DND-41 (cell line): ENCODE measurements at regions not wholly inside any gene's neighbourhood (a gene's known extent, or its start where the extent isn't known, plus 50 kb on each side); places are given as distances from the start of the nearest gene placed in this dataset.

Experiments used
- ATAC-seq: fragments of 200-7000 bp; cut with Tn5 transposase; 3 replicates; pipeline ENCODE4 v1.9.1; 2021; ENCODE audit warnings: low read depth; ENCODE audit not compliant: insufficient read depth
- DNase-seq: peaks from one replicate; pipeline ENCODE4 v3.0.0-alpha.2; 2020
- H2AFZ ChIP-seq: 2 replicates; pipeline ENCODE4 v1.6.0; 2012; ENCODE audit warnings: low read depth, low read length
- H3K27ac ChIP-seq: 2 replicates; pipeline ENCODE4 v1.5.1; 2012; ENCODE audit warnings: low read length, inconsistent platforms
- H3K27me3 ChIP-seq: fragments of 200-600 bp; sonication (generic); 2 replicates; pipeline ENCODE4 v1.6.0; 2012; ENCODE audit warnings: low read length, mild to moderate bottlenecking, inconsistent platforms; ENCODE audit not compliant: insufficient read depth, poor library complexity
- H3K36me3 ChIP-seq: 2 replicates; pipeline ENCODE4 v1.5.1; 2012; ENCODE audit warnings: low read length, inconsistent platforms; ENCODE audit not compliant: insufficient read depth
- H3K4me1 ChIP-seq: 2 replicates; pipeline ENCODE4 v1.5.1; 2012; ENCODE audit warnings: mild to moderate bottlenecking, low read length; ENCODE audit not compliant: insufficient read depth
- H3K4me2 ChIP-seq: 2 replicates; pipeline ENCODE4 v1.6.0; 2012; ENCODE audit warnings: mild to moderate bottlenecking, moderate library complexity, low read length, inconsistent platforms; ENCODE audit not compliant: insufficient read depth
- H3K4me3 ChIP-seq, 2 experiments: fragments of 200-600 bp in 1 of 2; shearing (Covaris generic) in 1 of 2; 2 replicates each; pipeline ENCODE4 v1.5.1; 2012 to 2016; ENCODE audit warnings: inconsistent platforms in 2 of 2, low read length in 2 of 2, mild to moderate bottlenecking in 2 of 2, low read depth in 1 of 2, moderate library complexity in 1 of 2
- H3K79me2 ChIP-seq: 2 replicates; pipeline ENCODE4 v1.6.0; 2012; ENCODE audit warnings: low read length, inconsistent platforms; ENCODE audit not compliant: insufficient read depth
- H3K9ac ChIP-seq: 2 replicates; pipeline ENCODE4 v1.6.0; 2012; ENCODE audit warnings: low read depth, mild to moderate bottlenecking, inconsistent platforms, low read length, moderate library complexity
- H3K9me3 ChIP-seq: 2 replicates; pipeline ENCODE4 v1.5.1; 2012; ENCODE audit warnings: low read length, moderate library complexity, mild to moderate bottlenecking, inconsistent platforms; ENCODE audit not compliant: insufficient read depth, severe bottlenecking
- H4K20me1 ChIP-seq: 2 replicates; pipeline ENCODE4 v1.6.0; 2012; ENCODE audit warnings: low read length; ENCODE audit not compliant: insufficient read depth
- CTCF ChIP-seq: IDR thresholded peaks from 2 replicates; pipeline ENCODE4 v1.5.1; 2012; ENCODE audit warnings: borderline replicate concordance, low read length, moderate library complexity, mild to moderate bottlenecking; ENCODE audit not compliant: poor library complexity, severe bottlenecking; ENCODE audit errors: extremely low read depth
- EZH2 ChIP-seq: IDR thresholded peaks from 3 replicates; pipeline ENCODE4 v1.6.1; 2012; ENCODE audit warnings: borderline replicate concordance, low read depth, mild to moderate bottlenecking, moderate library complexity, low read length, inconsistent platforms; ENCODE audit not compliant: severe bottlenecking

- Histone ChIP-seq H3K4me2 (no peak overlapping the region), H2AFZ (no peak overlapping the region), H3K27me3 (no peaks in the 10 kb centered on the region), H3K27ac (no peak overlapping the region), H3K4me1 (peaks cover 3% of the 10 kb centered on the region), H3K4me3 (no peak overlapping the region), H3K79me2 (no peaks in the 10 kb centered on the region), H3K36me3 (no peaks in the 10 kb centered on the region), H4K20me1 (no peaks in the 10 kb centered on the region), H3K9me3 (no peaks in the 10 kb centered on the region), H3K9ac (no peak overlapping the region)
- ATAC-seq (no peak), DNase-seq (no peak)
- TF ChIP-seq EZH2 (no peak), CTCF (no peak)
Observed at GRCh38 chr10:113986316-113986715, 57.4 kb upstream of the ADRB1 start.

GRCh38 chr10:113987156-113987555, 56.5 kb upstream of the ADRB1 start:
- H3K4me2 ChIP-seq, result no peak overlapping the region

GRCh38 chr10:113987805-113988204, 55.9 kb upstream of the ADRB1 start:
- TF ChIP-seq CTCF, result no peak
- no peak for TF ChIP-seq EZH2
- ATAC-seq (no peak), DNase-seq (no peak)
- Histone ChIP-seq H3K27ac (no peak overlapping the region), H3K4me3 (no peak overlapping the region), H2AFZ (no peak overlapping the region), H3K4me1 (peaks cover 3% of the 10 kb centered on the region), H3K36me3 (no peaks in the 10 kb centered on the region), H3K9me3 (no peaks in the 10 kb centered on the region), H3K9ac (no peak overlapping the region), H4K20me1 (no peaks in the 10 kb centered on the region), H3K27me3 (no peaks in the 10 kb centered on the region), H3K79me2 (no peaks in the 10 kb centered on the region), H3K4me2 (no peak overlapping the region)

More at GRCh38 chr10:113987156-113987555, 56.5 kb upstream of the ADRB1 start:
- H3K27me3 ChIP-seq, result no peaks in the 10 kb centered on the region
- no peak for ATAC-seq
- H4K20me1 ChIP-seq, result no peaks in the 10 kb centered on the region
- no peak for TF ChIP-seq CTCF
- no peak for TF ChIP-seq EZH2
- H2AFZ ChIP-seq, result no peak overlapping the region
- DNase-seq, result no peak
- peaks cover 3% of the 10 kb centered on the region for H3K4me1 ChIP-seq
- H3K9me3 ChIP-seq, result no peaks in the 10 kb centered on the region
- no peak overlapping the region for H3K27ac ChIP-seq
- no peaks in the 10 kb centered on the region for H3K36me3 ChIP-seq
- H3K79me2 ChIP-seq, result no peaks in the 10 kb centered on the region
- H3K9ac ChIP-seq, result no peak overlapping the region
- no peak overlapping the region for H3K4me3 ChIP-seq

GRCh38 chr10:113988535-113988934, 55.1 kb upstream of the ADRB1 start:
- no peak for DNase-seq
- Histone ChIP-seq H4K20me1 (no peaks in the 10 kb centered on the region), H3K27me3 (no peaks in the 10 kb centered on the region), H3K9me3 (no peaks in the 10 kb centered on the region), H3K4me1 (peaks cover under 1% of the 10 kb centered on the region; the same call in 1 of the 2 replicates), H3K36me3 (no peaks in the 10 kb centered on the region), H3K4me2 (no peak overlapping the region), H2AFZ (no peak overlapping the region), H3K27ac (no peak overlapping the region), H3K79me2 (no peaks in the 10 kb centered on the region), H3K9ac (no peak overlapping the region), H3K4me3 (no peak overlapping the region)
- TF ChIP-seq EZH2, result no peak
- no peak for TF ChIP-seq CTCF
- no peak for ATAC-seq
